ENCODE measurements at regions not wholly inside any gene's neighbourhood (a gene's known extent, or its start where the extent isn't known, plus 50 kb on each side); places are given as distances from the start of the nearest gene placed in this dataset.
A peak's percentile ranks its signal among the peaks of the same experiment; 100 is the strongest.

DNA sequence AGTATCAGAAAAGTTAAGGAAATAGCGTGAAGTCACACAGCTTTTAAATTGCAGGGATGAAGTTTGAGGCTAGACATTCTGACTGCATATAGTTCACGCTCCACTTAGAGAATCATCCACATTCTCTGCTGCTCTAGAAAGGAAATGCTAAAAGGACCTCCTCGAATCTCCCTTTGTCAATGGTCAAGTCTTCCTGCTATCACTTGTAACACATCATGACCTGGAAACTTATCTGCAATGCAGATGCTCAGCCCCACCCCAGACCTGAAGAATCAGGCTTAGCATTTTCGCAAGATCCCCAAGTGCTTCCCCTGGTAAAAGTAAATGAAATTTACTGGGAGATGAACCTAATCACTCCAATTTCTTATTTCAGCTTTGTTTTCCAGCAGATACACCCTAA lies 372.1 kb downstream of the LIG4 start:
- peaks cover 4% of the 10 kb centered on the region; the same call in 1 of the 2 replicates for H3K79me2 ChIP-seq (ENCODE audit: low read depth)
- no TSS peak for BruUV-seq (replicated peaks)
- H4K20me1 ChIP-seq (ENCODE audit: insufficient read depth) = no peaks in the 10 kb centered on the region
- no peaks in the 10 kb centered on the region; the same call in 1 of the 2 replicates for H3K9me2 ChIP-seq (ENCODE audit: insufficient read depth)
- intact Hi-C loops (cut with micrococcal nuclease; ENCODE audit: unreplicated experiment) = no loop called here
- peak overlapping the region; percentile 64 for H3K27ac ChIP-seq
- peaks cover 15% of the 10 kb centered on the region for H3K4me1 ChIP-seq (replicated peaks; ENCODE audit: insufficient read depth)
- H3F3A ChIP-seq (ENCODE audit: insufficient read depth, low read depth) = peaks cover 9% of the 10 kb centered on the region; the same call in 1 of the 2 replicates
- H2AFZ ChIP-seq = no peak overlapping the region
- no peaks in the 10 kb centered on the region for H3K36me3 ChIP-seq (ENCODE audit: low read depth)
- POLR2A ChIA-PET (ENCODE audit: unreplicated experiment) = no interaction called here
- no peak for TF ChIP-seq CTCF (conservative IDR thresholded peaks at IDR 0.05)
- no peak overlapping the region for H3K4me3 ChIP-seq
- no peak for DNase-seq
- H3K4me2 ChIP-seq = no peak overlapping the region
- H3K27me3 ChIP-seq (ENCODE audit: insufficient read depth, low read depth) = no peaks in the 10 kb centered on the region
- CTCF ChIA-PET = interaction anchor here (0.6 kb wide), 1 partner anchor 631 kb away, joined by 3 read pairs; no protein-coding TSS in a partner anchor
- H3K9me3 ChIP-seq (ENCODE audit: insufficient read depth, low read depth) = peaks cover 4% of the 10 kb centered on the region; the same call in 1 of the 2 replicates

DNA sequence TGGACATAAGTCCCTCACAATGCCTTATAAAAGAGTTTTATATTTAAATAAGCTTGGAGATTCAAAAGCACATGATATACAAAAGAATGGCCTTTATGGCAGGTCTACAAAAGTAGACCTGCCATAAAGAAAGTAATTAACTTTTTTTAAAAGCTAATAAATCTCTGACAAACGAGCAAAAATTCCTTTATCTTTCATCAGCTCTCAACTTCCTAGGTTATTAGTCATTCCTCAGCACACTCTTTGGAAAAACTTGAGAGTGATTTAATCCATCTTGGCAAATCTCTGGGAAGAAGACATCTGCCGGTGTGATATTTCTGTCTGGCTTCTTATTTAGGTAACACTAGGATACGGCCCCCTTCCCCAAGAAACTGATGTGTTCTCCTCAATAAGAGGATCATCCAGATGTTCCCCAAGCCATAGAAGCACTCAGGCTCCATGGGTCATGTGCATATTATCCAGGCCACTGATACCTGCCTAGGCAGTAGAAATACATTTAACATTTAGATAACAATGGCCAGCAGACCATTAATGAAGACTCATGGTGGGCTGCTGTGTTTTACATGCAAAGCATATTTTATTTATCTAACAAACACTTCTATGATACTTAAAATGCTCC lies 372.7 kb downstream of the LIG4 start:
- peaks cover 9% of the 10 kb centered on the region; the same call in 1 of the 2 replicates for H3F3A ChIP-seq (ENCODE audit: insufficient read depth, low read depth)
- no peak overlapping the region for H3K4me3 ChIP-seq
- no peaks in the 10 kb centered on the region; the same call in 1 of the 2 replicates for H3K9me2 ChIP-seq (ENCODE audit: insufficient read depth)
- DNase-seq = peak in 1 of 2 experiments; percentile 85
- no peaks in the 10 kb centered on the region for H3K27me3 ChIP-seq (ENCODE audit: insufficient read depth, low read depth)
- no peaks in the 10 kb centered on the region for H4K20me1 ChIP-seq (ENCODE audit: insufficient read depth)
- no TSS peak for BruUV-seq (replicated peaks)
- H3K4me1 ChIP-seq (replicated peaks; ENCODE audit: insufficient read depth) = peaks cover 15% of the 10 kb centered on the region
- POLR2A ChIA-PET (ENCODE audit: unreplicated experiment) = no interaction called here
- peaks cover 4% of the 10 kb centered on the region; the same call in 1 of the 2 replicates for H3K79me2 ChIP-seq (ENCODE audit: low read depth)
- peak overlapping the region; percentile 64 for H3K27ac ChIP-seq
- no peak overlapping the region; the same call in 1 of the 2 replicates for H2AFZ ChIP-seq
- intact Hi-C loops (cut with micrococcal nuclease; ENCODE audit: unreplicated experiment) = no loop called here
- H3K36me3 ChIP-seq (ENCODE audit: low read depth) = no peaks in the 10 kb centered on the region
- TF ChIP-seq EZH2 (IDR thresholded peaks at IDR 0.05; ENCODE audit: low read depth) (no peak), CTCF (conservative IDR thresholded peaks at IDR 0.05) (no peak)
- H3K9me3 ChIP-seq (ENCODE audit: insufficient read depth, low read depth) = peaks cover 4% of the 10 kb centered on the region; the same call in 1 of the 2 replicates
- CTCF ChIA-PET = no interaction called here
- H3K4me2 ChIP-seq = peak overlapping the region; percentile 35

DNA sequence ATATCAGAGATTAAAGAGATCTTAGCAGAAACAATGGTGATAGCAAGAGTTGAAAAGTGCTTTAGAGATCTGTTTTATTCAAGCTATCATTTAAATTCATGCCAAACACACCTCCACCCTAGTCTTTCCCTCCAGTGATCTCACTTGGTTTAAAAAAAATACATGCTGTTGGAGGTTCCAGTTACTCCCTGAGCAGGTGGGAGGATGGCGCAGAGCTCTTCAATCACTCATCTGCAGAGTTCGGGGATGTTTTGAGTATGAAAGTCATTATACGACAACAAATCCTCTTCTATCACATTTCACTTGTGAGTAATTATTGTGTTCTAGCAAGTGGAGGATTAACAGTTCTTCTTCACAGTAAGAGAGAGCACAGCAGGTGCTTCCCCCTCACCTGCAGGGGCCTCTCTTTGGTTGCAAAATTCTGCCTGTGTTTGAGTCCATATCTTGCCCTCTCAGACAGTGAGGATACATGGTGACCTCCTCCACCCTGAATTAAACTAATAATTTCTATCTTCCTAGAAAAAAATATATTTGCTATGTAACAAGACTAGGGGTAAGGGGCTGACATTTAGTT lies 376.7 kb downstream of the LIG4 start:
- CTCF ChIA-PET = no interaction called here
- Histone ChIP-seq H4K20me1 (ENCODE audit: insufficient read depth) (no peaks in the 10 kb centered on the region), H3K4me3 (no peak overlapping the region), H3K9me3 (ENCODE audit: insufficient read depth, low read depth) (no peaks in the 10 kb centered on the region; the same call in 1 of the 2 replicates), H3F3A (ENCODE audit: insufficient read depth, low read depth) (peaks cover 39% of the 10 kb centered on the region), H3K79me2 (ENCODE audit: low read depth) (peaks cover 4% of the 10 kb centered on the region; the same call in 1 of the 2 replicates), H3K27me3 (ENCODE audit: insufficient read depth, low read depth) (no peaks in the 10 kb centered on the region), H3K4me2 (no peak overlapping the region), H3K36me3 (ENCODE audit: low read depth) (no peaks in the 10 kb centered on the region), H3K4me1 (replicated peaks; ENCODE audit: insufficient read depth) (peaks cover 44% of the 10 kb centered on the region), H3K27ac (no peak overlapping the region), H3K9me2 (ENCODE audit: insufficient read depth) (no peaks in the 10 kb centered on the region; the same call in 1 of the 2 replicates), H2AFZ (no peak overlapping the region)
- DNase-seq = no peak
- no TSS peak for BruUV-seq (replicated peaks)
- TF ChIP-seq CTCF (conservative IDR thresholded peaks at IDR 0.05) = no peak
- no peak for TF ChIP-seq EZH2 (IDR thresholded peaks at IDR 0.05; ENCODE audit: low read depth)
- POLR2A ChIA-PET (ENCODE audit: unreplicated experiment) = no interaction called here
- intact Hi-C loops (cut with micrococcal nuclease; ENCODE audit: unreplicated experiment) = no loop called here
